Pancreas (tissue), 10 donors: ENCODE measurements at regions not wholly inside any gene's neighbourhood (a gene's known extent, or its start where the extent isn't known, plus 50 kb on each side); places are given as distances from the start of the nearest gene placed in this dataset.

Experiments used
- ATAC-seq, 4 donors: fragments of 200-7000 bp; cut with Tn5 transposase; one replicate each; pipeline versions ENCODE4 v1.8.0 to v1.9.1; 2020; ENCODE audit warnings: mild to moderate bottlenecking in 4 of 4, moderate library complexity in 4 of 4
- DNase-seq, 6 donors: peaks; one replicate each; pipeline ENCODE4 v3.0.0-alpha.2; 2020
- FAIRE-seq: peaks from 2 replicates; lab custom pipeline; 2012; peaks lifted over from hg19 to GRCh38; lab: Jason Lieb, UNC
- H3K27ac ChIP-seq, 4 donors: fragments of 200-600 bp; sonication (generic); 1 replicate in 3 of 4; 2 replicates in 1 of 4; pipeline versions ENCODE4 v1.5.0 to v1.8.0; 2020
- H3K27me3 ChIP-seq, 4 donors: fragments of 200-600 bp; one replicate each; pipeline ENCODE4 v1.8.0; 2021
- H3K36me3 ChIP-seq, 3 donors: fragments of 200-600 bp; sonication (generic) in 1 of 3; one replicate each; pipeline versions ENCODE4 v1.5.0 to v1.8.0; 2020 to 2021
- H3K4me1 ChIP-seq, 3 donors: fragments of 200-600 bp; one replicate each; pipeline ENCODE4 v1.8.0; 2021
- H3K4me3 ChIP-seq, 4 donors: fragments of 200-600 bp; sonication (generic) in 2 of 4; one replicate each; pipeline versions ENCODE4 v1.5.0 to v1.8.0; 2020 to 2021
- H3K9me3 ChIP-seq, 4 donors: fragments of 200-600 bp; one replicate each; pipeline ENCODE4 v1.8.0; 2021
- CTCF ChIP-seq, 4 donors: fragments of 200-600 bp; sonication (generic) in 3 of 4; IDR thresholded peaks; one replicate each; pipeline versions ENCODE4 v1.5.0 to v1.8.0; 2021; ENCODE audit warnings: antibody characterized with exemption in 4 of 4
- WGBS, 2 donors: extraction: QIAGEN DNeasy Blood & Tissue Kit; methylation state at CpG; one replicate each; pipeline ENCODE4 v1.1.7; 2013; 5-methylcytosine and 5-hydroxymethylcytosine counted together
- intact Hi-C, 3 donors: fragments of 100-400 bp; cut with DNase I; formaldehyde crosslinking; loops; one replicate each; pipeline versions ENCODE4 v1.11.1 to v1.14.2; 2022
- donor health status: healthy with polysubstance abuse.
- donor health status: DM: no; HTN: no; CAD: no; lungs with moderate emphysema.
- donor health status: DM: no; HTN: no; CAD: no.
- donor health status: control.
- donor health status: control.
- donor health status: Bipolar disorder and iron deficiency.
- donor health status: DM: yes; HTN: yes; CAD: no.
- donor health status: DM: no; HTN: no; CAD: no.
- donor health status: DM: no; HTN: no; CAD: no.
- donor health status: DM: yes; HTN: yes; CAD: no.

GRCh38 chr3:89622063-89622700 lies 514.8 kb downstream of the EPHA3 start:
- no peak for ATAC-seq
- Histone ChIP-seq H3K27me3 (no peaks in the 10 kb centered on the region), H3K4me1 (no peaks in the 10 kb centered on the region), H3K36me3 (no peaks in the 10 kb centered on the region), H3K9me3 (no peaks in the 10 kb centered on the region), H3K4me3 (no peak overlapping the region), H3K27ac (no peak overlapping the region)
- FAIRE-seq: no peak
- no peak for DNase-seq
- no peak for TF ChIP-seq CTCF (IDR thresholded peaks at IDR 0.05)
- 55 to 67% methylated on average over 4 of the region's 4 CpGs for WGBS, 2 donors
- intact Hi-C loops: no loop called here

GRCh38 chr3:89624494-89624893 lies 517.1 kb downstream of the EPHA3 start:
- H3K4me1 ChIP-seq: no peaks in the 10 kb centered on the region
- no peaks in the 10 kb centered on the region for H3K27me3 ChIP-seq
- intact Hi-C loops: no loop called here
- FAIRE-seq (no peak), DNase-seq (no peak), ATAC-seq (no peak)
- H3K36me3 ChIP-seq: no peaks in the 10 kb centered on the region
- no peak overlapping the region for H3K4me3 ChIP-seq
- WGBS, 2 donors: 54% methylated on average over 4 of the region's 4 CpGs
- no peak overlapping the region for H3K27ac ChIP-seq
- no peaks in the 10 kb centered on the region for H3K9me3 ChIP-seq
- no peak for TF ChIP-seq CTCF (IDR thresholded peaks at IDR 0.05)

- H3K9me3 ChIP-seq: no peaks in the 10 kb centered on the region
- H3K4me3 ChIP-seq: no peak overlapping the region
- no peaks in the 10 kb centered on the region for H3K27me3 ChIP-seq
- no peak overlapping the region for H3K27ac ChIP-seq
- no peak for FAIRE-seq
- H3K4me1 ChIP-seq: no peaks in the 10 kb centered on the region
- no peaks in the 10 kb centered on the region for H3K36me3 ChIP-seq
- no peak for DNase-seq
- 24 to 40% methylated on average over 2 of the region's 2 CpGs for WGBS, 2 donors
- TF ChIP-seq CTCF (IDR thresholded peaks at IDR 0.05): no peak
- intact Hi-C loops: no loop called here
- ATAC-seq: no peak
These were observed 518.5 kb downstream of the EPHA3 start for GRCh38 chr3:89625945-89626344.

- FAIRE-seq: no peak
These were observed 521.6 kb downstream of the EPHA3 start for GRCh38 chr3:89628856-89629670.

More at GRCh38 chr3:89628856-89629670, 521.6 kb downstream of the EPHA3 start:
- Histone ChIP-seq H3K4me3 (no peak overlapping the region), H3K4me1 (no peaks in the 10 kb centered on the region), H3K9me3 (no peaks in the 10 kb centered on the region), H3K27me3 (no peaks in the 10 kb centered on the region), H3K36me3 (no peaks in the 10 kb centered on the region), H3K27ac (no peak overlapping the region)
- TF ChIP-seq CTCF (IDR thresholded peaks at IDR 0.05): no peak
- 40 to 45% methylated on average over 5 of the region's 5 CpGs for WGBS, 2 donors
- ATAC-seq: no peak
- no peak for DNase-seq
- intact Hi-C loops: no loop called here
